ENCODE measurements at regions not wholly inside any gene's neighbourhood (a gene's known extent, or its start where the extent isn't known, plus 50 kb on each side); places are given as distances from the start of the nearest gene placed in this dataset.
"Not testable (repeated sequence)": the region's sequence is repeated elsewhere in the genome, so short reads cannot be mapped to it uniquely, and the experiment has no call there.

DNA sequence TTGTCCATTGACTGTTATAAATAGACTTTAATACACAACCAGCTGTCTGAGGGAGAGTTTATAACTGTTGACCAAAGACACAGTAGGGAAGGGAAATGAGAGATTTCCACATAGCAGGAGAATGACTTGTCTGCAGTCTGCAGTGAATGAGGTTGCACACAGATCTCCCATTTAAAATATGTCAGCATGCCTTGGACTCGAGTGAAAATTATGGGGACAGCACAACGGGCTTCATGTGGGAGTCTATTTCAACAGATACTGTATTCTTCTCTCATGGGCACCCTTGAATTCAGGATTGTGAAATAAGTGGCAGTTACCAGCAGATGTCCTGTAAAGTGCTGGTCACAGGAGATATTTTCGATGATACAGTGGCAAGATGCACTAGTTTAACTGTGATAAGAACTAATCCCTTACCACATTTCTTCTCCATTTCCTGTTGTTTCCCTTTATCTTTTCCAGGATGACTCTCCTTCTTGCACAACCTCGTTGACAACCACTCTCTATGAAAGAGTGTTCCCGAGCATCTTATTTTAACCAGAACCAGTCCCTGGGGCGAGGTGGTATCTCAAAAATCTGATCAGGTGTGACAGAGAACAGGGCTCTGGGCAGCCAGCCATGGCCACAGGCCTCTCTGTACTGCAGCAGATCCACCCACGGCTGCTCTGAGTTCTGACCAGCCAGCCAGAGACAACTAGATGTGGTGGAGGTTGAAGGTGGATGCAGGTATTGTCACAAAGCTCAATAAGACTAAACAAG is 51.5 kb upstream of the MAP3K1 start:
- DNase-seq: no peak

DNA sequence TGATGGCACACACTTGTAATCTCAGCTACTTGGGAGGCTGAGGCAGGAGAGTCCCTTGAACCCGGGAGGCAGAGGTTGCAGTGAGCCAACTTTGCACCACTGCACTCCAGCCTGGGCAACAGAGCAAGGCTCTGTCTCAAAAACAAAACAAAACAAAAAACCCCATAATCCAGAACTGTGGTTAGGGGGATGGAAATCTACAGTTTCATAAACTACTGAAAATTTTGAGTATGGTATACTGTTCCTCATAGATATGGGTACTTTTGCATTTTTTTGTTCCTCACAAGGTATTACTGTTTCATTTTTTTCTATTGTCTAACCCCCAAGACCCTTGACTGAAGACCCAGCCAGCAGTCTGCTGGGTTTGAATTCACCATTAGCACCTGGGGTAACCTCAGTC is 52.2 kb upstream of the MAP3K1 start:
- DNase-seq: no peak

DNA sequence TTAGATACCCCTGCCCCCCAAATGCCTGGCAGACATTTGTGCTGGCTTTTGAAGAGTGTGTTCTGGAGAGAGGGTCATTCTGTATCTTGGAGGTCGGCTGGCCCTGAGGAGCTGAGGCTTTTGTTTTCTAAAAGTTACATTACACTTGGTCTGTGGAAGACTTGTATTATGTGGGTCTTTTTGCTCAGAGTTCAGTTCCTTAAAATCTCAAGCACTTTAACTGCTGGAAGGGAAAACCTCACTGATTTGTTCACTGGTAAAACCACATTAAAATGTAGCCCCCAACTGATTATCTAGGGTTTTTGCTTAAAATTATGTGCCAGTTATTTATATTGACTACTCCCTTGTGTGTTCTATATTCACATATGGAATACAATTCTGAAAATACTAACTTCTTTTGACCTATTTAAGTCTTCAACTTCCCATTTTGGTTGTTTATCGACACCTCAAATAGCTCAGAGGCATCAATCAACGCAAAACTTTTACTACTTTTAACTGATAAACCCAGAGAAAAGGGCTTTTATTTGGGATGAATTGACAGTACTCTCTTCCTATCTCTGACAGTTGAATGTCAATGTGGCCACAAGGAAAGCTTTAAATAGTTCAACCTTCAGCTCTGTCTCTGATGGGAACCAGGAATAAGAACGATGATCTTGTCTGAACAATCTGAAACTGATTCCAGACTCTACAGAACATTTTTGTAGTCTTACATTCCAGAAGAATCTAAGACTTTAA is 54.0 kb upstream of the MAP3K1 start:
- no peak for DNase-seq

DNA sequence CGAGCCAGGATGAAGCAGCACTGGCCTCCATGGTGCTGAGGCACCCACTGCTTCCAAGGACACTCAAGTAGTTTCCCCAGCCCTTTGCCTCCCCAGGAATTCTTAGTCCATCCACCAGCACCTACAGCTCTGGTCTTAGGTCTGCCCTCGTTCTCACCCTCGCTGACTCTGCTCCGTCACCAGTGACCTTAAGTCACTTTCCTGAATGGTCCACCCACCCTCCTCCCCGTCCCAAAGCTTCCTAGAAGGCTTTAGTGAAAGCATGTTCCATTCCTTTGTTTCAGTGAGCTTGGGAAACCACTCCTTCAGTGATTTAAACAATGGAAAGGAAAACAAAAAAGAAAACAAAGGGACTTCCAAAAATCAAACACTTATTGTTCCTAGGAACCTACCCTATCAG is 54.6 kb upstream of the MAP3K1 start:
- no peak for DNase-seq

DNA sequence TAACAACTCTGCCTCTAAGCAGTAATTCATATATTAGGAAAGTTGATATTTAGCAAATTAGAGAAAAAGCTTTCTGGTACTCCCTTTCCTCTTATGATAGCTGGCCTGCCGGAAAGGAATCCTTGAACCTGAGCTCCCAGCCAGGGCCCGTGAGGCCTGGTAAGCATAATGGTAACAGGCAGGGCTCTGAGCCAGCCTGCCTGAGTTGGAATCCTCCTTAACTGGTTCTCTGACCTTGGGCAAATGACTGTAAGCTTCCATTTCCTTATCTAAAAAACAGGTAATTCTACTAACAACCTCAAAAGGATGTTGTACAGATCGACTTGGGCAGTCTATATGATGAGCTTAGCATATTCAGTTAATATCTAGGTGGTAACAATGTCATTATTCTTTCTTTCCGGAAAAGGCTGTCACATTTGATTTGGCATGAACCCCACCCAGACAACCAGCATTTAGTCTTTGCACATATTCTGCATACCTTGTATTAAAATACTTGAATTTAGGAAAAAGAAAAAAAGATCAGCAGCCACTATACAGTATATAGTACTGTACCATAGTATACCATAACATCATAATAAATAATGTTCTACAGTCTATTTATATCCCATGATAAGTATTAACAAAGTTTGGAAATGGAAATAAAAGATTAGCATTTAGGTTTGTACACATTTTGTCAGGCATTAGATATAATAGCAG is 55.7 kb upstream of the MAP3K1 start:
- DNase-seq: no peak

DNA sequence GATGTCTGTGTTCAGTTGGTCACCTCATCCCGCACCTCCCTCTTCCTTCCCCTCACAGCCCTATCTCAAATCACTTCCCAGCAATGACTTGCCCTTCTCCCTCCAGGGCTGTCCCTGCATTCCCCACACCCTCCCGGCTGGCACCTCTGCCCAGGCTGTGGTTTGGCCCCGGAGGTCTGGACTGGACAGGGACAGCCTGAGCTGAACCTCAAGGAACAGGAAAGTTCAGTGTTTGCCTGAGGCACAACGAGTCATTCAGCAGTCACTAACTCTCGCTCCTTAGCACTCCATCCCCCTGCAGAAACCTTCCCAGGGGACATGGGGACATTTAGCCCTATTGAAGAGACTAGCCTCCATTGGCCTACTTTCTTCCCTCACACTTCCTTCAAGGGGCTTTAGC is 58.3 kb upstream of the MAP3K1 start:
- DNase-seq: no peak

DNA sequence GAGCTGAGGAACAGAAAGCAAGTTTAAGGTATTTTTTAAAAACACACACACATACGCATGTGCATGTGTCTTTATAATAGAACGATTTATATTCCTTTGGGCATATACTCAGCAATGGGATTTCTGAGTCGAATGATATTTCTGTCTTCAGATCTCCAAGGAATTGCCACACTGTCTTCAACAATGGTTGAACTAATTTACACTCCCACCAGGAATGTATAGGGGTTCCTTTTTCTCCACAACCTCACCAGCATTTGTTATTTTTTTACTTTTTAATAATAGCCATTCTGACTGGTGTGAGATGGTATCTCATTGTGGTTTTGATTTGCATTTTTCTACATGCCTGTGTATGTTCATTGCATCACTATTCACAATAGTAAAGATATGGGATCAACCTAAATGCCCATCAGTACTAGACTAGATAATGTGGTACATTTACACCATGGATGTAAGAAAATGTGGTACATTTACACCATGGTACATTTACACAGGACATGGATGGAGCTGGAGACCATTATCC is 60.3 kb upstream of the MAP3K1 start:
- no peak for DNase-seq

DNA sequence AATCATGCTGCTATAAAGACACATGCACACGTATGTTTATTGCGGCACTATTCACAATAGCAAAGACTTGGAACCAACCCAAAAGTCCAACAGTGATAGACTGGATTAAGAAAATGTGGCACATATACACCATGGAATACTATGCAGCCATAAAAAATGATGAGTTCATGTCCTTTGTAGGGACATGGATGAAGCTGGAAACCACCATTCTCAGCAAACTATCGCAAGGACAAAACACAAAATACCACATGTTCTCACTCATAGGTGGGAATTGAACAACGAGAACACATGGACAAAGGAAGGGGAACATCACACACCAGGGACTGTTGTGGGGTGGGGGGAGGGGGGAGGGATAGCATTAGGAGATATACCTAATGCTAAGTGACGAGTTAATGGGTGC is 61.8 kb upstream of the MAP3K1 start:
- not testable (repeated sequence) for DNase-seq

DNA sequence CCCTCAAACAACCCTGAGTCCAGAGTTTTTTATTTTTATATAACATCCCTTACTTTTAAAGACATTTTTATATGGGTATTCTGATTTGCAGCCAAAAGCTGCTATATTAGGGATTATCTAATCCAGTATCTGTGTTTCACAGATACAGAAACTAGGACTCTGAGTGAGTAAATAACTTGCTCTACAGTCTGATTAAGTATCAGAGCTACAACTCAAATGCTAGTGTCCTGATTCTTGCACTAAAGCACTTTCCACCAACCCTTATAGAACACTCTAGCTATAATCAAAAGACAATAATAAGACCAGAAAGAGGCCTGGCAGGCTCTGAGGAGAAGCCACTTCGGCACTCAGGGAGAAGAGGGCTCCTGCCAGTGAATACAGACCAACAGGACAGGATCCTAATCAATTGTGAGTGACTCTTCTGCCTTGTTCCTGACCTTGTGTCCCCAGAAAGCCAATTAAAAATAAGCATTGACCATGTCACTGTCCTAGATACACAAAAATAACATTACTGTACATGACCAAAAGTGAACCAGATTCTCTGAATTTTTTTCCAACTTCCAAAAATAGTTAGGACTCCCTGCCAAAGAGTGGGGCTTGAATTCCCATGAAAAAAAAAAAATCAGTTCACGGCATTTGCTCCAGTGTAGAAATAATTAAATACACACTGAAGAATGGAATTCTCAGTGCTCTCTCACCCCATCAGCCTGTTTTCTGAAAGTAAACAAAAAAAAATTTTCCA is 63.6 kb upstream of the MAP3K1 start:
- no peak for DNase-seq

DNA sequence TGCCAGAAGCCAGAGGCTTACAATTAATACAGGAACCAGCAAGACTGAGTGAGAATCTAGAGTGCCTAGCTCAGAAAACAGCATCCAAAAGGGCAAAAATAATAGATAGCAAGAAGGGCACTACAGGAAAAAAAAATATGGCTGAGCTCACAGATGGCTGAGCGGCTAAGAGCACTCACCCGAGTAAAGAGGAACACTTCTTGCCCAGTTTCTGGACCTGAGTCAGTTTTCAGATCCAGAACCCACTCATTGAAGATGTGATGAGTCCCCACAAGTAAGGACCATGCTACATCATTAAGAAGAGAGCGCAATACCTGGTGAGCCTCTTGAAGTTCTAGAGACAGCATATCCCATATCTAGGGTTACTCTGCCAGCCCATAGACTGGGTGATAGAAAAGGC is 65.5 kb upstream of the MAP3K1 start:
- no peak for DNase-seq

DNA sequence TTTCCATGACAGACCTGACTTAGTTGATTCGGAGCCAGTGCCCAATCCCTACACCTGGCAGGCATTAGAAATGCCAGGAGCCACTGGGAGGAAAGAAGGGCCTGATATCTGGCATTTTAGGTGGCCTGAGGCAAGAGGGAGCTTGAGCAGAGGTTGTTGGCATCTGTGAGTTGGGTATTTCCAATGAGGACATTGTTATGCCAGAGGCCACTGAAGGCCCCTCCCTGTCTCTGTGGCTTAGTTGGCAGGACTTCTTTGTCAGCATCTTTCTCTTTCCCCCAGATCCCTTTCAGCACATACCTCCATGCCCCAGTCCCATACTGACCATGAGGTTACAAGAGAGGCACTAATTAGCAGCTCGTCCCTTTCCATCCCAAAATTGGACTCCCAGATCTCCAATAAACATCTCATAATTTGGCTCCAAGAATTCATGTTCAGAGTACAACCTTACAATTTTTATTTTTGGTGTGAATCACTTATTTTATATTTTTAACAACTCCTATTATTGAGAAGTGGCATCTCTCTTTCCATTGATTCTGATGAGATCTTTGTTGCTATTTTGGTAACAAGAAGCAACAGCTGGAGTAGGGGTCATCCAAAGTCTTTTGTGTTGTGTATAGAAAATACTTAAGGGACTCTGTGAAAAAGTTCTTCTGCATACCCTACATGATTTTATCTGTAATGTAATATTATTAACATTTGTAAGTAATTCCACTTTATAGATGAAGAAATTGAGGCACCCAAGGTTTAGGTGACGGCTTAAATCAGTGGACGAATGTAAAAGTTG is 68.6 kb upstream of the MAP3K1 start:
- DNase-seq: peak in 2 of 3 donors; percentile 44 to 68

DNA sequence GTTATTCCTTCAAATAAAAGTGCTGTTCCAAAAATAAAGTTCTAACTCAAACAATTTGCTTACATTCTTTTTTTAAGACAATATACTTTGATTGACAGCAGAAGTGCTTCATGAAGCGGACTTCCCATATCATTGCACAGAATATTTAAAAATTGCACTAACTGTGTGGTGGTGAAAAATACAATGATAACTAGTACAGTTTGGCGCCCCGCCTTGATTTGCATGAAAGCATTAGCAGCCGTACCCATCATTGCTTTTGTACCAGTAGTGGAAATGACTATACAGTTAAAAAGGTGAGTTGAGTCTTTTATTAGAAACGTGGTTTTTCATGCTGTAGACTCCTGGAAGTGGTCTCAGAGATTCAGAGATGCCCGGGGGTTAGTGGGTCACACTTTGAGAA is 69.5 kb upstream of the MAP3K1 start:
- DNase-seq: no peak

DNA sequence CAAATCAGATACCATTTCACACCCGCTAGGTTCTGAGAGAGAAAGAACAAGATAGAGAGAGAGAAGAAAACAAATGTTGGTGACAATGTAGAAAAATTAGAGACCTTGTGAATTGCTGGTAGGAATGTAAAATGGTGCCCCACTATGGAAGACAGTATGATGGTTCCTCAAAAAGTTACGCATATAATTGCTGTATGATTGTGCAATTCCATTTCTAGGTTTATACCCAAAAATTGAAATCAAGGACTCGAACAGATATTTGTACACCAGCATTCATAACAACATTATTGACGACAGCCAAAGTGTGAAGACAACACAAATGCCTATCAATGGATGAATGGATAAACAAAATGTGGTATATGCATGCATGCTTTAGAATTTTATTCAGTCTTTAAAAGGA is 74.5 kb upstream of the MAP3K1 start:
- no peak for DNase-seq

DNA sequence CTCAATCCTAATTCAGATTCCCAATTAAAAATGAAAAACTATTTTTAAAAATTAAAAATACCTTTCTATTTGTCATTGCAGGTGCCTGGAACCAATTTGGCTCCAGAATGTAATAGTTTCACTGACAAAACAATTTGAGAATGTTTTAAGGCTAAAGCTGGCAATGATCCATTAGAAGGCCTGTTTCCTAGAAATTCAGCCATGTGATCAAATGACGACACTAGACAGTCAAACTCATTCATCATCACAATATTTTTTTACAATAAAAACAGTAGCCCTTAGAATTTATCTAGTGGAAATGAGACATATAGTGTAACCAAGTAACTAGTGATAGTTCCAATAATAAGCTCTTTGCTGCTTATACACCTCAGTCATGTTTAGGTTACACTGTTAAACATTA is 75.4 kb upstream of the MAP3K1 start:
- no peak for DNase-seq

DNA sequence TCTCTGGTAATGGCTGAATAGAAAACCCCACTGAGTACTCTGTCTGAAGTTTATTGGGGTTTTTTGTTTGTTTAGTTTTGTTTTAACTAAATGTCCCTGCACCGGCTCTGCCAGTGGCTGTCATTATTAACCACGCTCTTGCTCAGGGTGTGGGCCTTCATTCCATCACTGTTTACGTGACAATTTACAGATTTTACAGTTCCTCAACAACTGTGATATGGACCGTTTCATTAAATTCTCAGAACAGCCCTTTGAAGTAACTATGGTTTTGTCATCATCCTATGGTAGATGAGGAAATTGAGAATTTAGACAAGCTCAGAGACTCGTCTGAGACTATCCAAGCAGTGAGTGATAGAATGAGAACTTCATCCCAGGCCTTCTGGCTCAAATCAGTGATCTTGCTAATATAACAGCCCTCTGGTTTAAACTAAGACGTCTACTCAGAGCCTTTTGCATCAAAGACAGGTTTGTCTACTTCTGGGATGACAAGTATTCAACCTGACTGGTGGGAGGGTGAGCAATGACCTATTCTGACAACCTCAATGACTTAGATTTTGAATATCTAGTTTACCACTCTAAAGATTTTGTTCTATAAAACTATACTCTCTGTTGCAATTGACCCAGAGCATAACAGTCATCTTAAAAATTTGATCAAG is 77.3 kb upstream of the MAP3K1 start:
- DNase-seq: no peak

DNA sequence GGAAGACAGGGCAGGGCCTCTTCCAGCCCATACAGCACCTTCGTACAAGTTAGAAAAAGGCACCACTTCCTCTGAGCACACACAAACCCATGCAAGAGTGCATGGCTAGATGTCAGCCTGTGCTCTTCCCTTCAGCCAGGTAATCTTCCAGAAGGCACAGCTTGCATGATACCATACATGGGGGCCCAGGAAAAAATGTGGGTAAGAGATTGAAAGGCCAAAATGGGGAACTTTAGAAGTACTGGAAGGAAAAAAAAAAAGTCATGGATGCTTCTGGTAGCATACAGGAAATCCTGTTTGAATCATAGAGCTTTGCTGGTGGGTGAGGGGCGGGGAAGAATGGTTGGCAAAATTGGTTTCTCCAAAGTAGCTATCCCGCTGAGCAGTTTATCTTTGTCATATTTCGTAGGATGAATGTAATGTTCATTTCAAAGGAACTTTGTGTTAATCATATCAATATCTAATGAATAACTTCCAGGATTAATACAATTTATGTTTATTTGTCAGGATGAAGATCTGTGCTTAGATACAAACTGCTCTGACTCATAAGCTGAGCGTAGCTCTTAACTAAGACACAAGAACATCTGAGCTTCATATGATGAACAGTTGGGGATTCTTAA is 78.2 kb upstream of the MAP3K1 start:
- DNase-seq: no peak

DNA sequence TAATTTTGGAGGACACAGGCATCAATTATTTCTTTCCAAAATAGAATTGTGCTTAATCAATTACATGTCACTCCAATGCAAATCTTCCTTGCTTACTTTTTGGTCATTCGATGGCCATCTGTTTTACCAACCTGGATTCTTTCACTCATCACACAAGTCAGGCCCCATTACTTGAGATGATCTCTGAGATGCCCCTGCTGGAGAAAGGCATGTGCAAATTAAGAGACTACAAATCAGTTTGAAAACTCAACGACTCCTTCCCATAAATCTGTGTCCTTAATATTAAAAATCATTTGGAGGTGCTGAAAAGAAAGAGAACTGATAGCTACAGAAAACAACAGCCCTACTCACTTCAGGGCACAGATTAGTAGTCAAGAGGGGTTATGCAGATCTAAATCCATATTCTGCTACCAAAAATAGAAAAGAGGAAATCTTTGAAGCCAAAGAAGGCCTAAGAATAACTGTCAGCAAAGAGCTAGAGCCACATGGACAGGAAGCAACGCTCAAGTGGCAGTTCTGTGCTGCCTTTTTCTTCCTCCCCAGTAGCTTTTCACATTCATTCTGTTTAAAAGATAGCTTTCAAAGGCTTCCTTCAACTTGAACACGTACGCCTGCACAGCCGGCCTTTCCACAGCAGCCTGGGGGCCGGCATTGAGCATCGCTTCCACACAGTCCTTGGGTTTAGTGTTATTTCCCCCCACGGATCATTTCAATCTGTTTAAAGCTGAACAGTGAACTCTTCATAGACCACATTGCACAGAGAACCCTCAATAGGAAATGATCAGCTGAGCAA is 79.3 kb upstream of the MAP3K1 start:
- DNase-seq: no peak

DNA sequence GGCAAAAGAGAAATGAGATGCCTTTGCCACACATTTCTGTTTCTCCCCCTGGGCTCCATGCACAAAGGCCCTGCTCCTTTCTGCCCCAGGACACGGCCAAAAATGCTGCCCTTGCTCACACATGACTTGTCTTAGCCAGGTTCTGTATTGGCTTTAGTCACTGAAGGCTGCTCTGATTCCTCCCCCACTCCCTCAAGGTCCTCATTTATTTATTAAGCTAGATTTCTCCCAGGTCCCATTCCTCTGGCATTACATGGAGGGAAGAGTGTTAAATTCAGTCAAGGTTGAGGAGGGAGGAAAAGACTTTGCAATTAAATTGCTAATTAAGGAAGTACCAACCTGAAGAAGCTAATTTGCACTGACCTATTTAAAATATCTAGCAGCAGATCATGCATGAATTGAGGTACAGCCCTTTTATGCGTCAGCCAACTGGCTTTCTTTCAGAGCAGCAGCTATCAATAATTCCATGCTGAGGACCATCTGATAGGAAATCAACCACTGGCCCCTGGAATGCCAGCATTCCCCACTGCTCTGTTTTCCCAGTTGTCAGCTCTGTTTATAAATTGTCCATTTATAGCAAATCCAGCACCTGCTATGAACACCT is 81.2 kb upstream of the MAP3K1 start:
- DNase-seq: no peak

DNA sequence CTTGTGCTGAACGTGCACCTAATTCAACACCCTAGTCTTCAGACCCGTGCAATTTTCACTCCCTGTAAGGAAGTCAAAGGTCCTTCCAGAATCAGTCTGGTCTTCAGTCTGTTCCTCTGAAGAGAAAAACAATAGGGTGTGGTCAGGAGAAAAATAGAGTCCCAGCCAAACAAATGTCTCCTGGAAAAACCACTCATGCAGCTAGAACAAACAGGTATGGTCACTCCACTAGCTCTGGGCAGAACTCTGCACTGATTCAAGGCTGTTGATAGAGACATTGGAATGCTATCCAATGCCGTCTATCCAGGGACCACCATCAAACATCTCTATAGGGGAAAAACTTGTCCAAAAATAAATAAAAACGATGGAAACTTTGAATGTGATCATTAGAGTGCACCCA is 81.8 kb upstream of the MAP3K1 start:
- DNase-seq: no peak

Measured in muscle of back (tissue), 3 donors.